ENCODE measurements at regions not wholly inside any gene's neighbourhood (a gene's known extent, or its start where the extent isn't known, plus 50 kb on each side); places are given as distances from the start of the nearest gene placed in this dataset.

DNA sequence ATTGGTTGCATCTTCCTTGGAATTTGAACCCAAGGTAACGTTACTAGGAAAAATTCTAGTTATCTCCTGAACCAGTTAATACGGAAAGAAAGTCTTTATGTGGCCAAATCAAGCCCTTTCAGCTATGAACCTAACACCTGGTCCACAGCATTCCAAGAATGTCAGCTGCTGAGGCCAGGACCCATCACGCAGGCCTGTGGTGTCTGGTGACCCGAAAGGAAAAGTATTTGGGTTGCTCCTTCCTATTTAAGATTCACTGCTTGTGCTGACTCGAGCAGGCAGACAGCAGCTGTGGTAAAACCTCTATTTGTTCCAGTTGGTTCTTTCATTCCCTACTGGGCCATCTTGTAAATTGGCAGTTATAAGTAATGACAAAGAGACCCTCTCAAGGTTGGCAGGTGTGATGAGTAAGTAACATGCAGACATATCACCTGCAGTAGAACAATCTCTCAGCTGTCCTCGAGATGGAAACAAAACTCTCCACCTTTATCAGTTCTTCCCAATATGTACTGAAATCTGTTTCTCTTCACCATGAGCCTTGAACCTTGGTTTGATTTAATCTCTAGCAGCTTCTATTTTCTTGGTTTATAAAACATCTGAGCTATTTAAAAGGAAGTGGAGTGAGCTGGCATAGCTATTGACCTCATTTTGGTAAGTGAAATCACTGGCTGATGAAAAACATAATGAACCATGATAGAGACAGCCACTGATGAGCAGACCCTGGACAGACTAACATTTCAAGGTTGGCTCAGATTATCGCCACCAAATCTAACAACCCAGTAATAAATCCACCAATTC is 182.1 kb upstream of the SMIM31 start:
- TF ChIP-seq, protein P1, sequence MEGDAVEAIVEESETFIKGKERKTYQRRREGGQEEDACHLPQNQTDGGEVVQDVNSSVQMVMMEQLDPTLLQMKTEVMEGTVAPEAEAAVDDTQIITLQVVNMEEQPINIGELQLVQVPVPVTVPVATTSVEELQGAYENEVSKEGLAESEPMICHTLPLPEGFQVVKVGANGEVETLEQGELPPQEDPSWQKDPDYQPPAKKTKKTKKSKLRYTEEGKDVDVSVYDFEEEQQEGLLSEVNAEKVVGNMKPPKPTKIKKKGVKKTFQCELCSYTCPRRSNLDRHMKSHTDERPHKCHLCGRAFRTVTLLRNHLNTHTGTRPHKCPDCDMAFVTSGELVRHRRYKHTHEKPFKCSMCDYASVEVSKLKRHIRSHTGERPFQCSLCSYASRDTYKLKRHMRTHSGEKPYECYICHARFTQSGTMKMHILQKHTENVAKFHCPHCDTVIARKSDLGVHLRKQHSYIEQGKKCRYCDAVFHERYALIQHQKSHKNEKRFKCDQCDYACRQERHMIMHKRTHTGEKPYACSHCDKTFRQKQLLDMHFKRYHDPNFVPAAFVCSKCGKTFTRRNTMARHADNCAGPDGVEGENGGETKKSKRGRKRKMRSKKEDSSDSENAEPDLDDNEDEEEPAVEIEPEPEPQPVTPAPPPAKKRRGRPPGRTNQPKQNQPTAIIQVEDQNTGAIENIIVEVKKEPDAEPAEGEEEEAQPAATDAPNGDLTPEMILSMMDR (IDR thresholded peaks at IDR 0.05; ENCODE audit: low read depth, low read length): no peak
- TF ChIP-seq POLR2A (IDR thresholded peaks at IDR 0.05; ENCODE audit: extremely low read depth, insufficient read length) (no peak), MYC (IDR thresholded peaks at IDR 0.05; ENCODE audit: low read depth, low read length) (no peak)
- TF ChIP-seq, protein P2, sequence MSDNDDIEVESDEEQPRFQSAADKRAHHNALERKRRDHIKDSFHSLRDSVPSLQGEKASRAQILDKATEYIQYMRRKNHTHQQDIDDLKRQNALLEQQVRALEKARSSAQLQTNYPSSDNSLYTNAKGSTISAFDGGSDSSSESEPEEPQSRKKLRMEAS (IDR thresholded peaks at IDR 0.05; ENCODE audit: low read depth, low read length): no peak

All from NB4 (cell line).